GM12878 (cell line): ENCODE measurements at regions not wholly inside any gene's neighbourhood (a gene's known extent, or its start where the extent isn't known, plus 50 kb on each side); places are given as distances from the start of the nearest gene placed in this dataset.

Experiments
- CHD2 ChIP-seq: IDR thresholded peaks from 2 replicates; pipeline ENCODE4 v1.6.1; 2011; ENCODE audit warnings: low read depth, low read length, improper control_type of control experiment, borderline replicate concordance
- TF ChIP-seq, protein P1 (sequence below), 3 experiments: IDR thresholded peaks in 2 of 3; conservative IDR thresholded peaks in 1 of 3; 2 replicates each; pipeline ENCODE4 v1.5.1; 2011; ENCODE audit warnings: low read depth in 3 of 3, low read length in 3 of 3, mild to moderate bottlenecking in 3 of 3, control low read depth in 2 of 3, moderate library complexity in 2 of 3, inconsistent platforms in 1 of 3, mixed read lengths in 1 of 3; ENCODE audit not compliant: control insufficient read depth in 2 of 3, insufficient read depth in 1 of 3; ENCODE audit errors: extremely low read depth in 1 of 3
- TF ChIP-seq, protein P2 (sequence below): fragments of 450-650 bp; formaldehyde crosslinking; IDR thresholded peaks from 2 replicates; pipeline ENCODE4 v1.4.0; 2022; ENCODE audit warnings: mild to moderate bottlenecking, moderate library complexity
- TF ChIP-seq, protein P3 (sequence below): IDR thresholded peaks from 2 replicates; pipeline ENCODE4 v1.6.1; 2012; ENCODE audit warnings: low read depth, low read length, improper control_type of control experiment

DNA sequence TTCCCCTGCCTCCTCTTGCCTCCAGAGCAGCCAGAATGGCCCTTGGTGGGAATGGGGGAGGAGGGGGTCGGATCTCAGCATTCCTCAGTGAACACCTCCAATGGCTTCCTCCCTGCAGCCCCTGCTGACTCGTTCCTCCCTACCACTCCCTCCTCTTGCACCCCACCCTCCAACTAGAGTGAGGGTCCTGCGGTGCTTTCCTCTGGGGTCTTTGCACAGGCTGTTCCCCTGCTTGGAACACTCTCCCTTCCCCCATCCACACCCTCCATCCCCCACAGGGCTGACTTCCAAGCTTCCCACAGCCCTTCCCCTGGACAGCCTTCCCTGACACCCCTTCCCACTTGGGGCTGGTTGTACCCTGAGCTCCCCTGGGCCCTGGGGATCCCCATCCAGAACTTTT is 70.4 kb upstream of the NEK6 start:
- TF ChIP-seq CHD2: no peak
- TF ChIP-seq, protein P1, sequence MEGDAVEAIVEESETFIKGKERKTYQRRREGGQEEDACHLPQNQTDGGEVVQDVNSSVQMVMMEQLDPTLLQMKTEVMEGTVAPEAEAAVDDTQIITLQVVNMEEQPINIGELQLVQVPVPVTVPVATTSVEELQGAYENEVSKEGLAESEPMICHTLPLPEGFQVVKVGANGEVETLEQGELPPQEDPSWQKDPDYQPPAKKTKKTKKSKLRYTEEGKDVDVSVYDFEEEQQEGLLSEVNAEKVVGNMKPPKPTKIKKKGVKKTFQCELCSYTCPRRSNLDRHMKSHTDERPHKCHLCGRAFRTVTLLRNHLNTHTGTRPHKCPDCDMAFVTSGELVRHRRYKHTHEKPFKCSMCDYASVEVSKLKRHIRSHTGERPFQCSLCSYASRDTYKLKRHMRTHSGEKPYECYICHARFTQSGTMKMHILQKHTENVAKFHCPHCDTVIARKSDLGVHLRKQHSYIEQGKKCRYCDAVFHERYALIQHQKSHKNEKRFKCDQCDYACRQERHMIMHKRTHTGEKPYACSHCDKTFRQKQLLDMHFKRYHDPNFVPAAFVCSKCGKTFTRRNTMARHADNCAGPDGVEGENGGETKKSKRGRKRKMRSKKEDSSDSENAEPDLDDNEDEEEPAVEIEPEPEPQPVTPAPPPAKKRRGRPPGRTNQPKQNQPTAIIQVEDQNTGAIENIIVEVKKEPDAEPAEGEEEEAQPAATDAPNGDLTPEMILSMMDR (IDR thresholded peaks at IDR 0.05 in 2 of 3, conservative IDR thresholded peaks at IDR 0.05 in 1 of 3; ENCODE audit: control insufficient read depth in 2 of 3, extremely low read depth in 1 of 3, insufficient read depth in 1 of 3, low read depth in 3 of 3, low read length in 3 of 3): no peak
- TF ChIP-seq, protein P2, sequence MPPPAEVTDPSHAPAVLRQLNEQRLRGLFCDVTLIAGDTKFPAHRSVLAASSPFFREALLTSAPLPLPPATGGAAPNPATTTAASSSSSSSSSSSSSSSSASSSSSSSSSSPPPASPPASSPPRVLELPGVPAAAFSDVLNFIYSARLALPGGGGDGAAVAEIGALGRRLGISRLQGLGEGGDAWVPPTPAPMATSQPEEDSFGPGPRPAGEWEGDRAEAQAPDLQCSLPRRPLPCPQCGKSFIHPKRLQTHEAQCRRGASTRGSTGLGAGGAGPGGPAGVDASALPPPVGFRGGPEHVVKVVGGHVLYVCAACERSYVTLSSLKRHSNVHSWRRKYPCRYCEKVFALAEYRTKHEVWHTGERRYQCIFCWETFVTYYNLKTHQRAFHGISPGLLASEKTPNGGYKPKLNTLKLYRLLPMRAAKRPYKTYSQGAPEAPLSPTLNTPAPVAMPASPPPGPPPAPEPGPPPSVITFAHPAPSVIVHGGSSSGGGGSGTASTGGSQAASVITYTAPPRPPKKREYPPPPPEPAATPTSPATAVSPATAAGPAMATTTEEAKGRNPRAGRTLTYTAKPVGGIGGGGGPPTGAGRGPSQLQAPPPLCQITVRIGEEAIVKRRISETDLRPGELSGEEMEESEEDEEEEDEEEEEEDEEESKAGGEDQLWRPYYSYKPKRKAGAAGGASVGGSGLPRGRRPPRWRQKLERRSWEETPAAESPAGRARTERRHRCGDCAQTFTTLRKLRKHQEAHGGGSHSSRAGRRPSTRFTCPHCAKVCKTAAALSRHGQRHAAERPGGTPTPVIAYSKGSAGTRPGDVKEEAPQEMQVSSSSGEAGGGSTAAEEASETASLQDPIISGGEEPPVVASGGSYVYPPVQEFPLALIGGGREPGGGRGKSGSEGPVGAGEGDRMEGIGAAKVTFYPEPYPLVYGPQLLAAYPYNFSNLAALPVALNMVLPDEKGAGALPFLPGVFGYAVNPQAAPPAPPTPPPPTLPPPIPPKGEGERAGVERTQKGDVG (CRISPR knock-in tag): no peak
- TF ChIP-seq, protein P3, sequence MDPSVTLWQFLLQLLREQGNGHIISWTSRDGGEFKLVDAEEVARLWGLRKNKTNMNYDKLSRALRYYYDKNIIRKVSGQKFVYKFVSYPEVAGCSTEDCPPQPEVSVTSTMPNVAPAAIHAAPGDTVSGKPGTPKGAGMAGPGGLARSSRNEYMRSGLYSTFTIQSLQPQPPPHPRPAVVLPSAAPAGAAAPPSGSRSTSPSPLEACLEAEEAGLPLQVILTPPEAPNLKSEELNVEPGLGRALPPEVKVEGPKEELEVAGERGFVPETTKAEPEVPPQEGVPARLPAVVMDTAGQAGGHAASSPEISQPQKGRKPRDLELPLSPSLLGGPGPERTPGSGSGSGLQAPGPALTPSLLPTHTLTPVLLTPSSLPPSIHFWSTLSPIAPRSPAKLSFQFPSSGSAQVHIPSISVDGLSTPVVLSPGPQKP: no peak
